ENCODE measurements at regions not wholly inside any gene's neighbourhood (a gene's known extent, or its start where the extent isn't known, plus 50 kb on each side); places are given as distances from the start of the nearest gene placed in this dataset.

DNA sequence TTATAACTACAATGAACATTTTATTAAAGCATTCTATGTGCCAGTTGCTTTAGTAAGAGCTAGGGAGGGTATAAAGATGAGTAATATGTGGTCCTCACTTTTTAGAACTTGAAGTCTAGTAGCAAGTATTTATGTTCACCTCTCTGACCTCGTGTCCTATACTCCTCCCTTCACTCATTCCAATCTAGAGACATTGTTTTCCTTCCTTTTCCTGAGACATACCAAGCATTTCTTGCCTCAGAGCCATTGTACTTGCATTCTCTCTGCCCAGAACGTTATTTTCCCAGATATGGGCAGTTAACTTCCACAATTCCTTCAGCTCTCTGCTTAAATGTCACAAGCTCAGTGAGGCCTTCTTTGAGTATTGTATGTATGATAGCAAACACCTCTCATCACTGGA lies 408.6 kb downstream of the PDCD6IP start:
- TF ChIP-seq, protein P1, sequence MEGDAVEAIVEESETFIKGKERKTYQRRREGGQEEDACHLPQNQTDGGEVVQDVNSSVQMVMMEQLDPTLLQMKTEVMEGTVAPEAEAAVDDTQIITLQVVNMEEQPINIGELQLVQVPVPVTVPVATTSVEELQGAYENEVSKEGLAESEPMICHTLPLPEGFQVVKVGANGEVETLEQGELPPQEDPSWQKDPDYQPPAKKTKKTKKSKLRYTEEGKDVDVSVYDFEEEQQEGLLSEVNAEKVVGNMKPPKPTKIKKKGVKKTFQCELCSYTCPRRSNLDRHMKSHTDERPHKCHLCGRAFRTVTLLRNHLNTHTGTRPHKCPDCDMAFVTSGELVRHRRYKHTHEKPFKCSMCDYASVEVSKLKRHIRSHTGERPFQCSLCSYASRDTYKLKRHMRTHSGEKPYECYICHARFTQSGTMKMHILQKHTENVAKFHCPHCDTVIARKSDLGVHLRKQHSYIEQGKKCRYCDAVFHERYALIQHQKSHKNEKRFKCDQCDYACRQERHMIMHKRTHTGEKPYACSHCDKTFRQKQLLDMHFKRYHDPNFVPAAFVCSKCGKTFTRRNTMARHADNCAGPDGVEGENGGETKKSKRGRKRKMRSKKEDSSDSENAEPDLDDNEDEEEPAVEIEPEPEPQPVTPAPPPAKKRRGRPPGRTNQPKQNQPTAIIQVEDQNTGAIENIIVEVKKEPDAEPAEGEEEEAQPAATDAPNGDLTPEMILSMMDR (IDR thresholded peaks at IDR 0.05): no peak
- no peak for TF ChIP-seq POLR2A (IDR thresholded peaks at IDR 0.05)

Measured in esophagus squamous epithelium (tissue), 4 donors.